ENCODE measurements at regions not wholly inside any gene's neighbourhood (a gene's known extent, or its start where the extent isn't known, plus 50 kb on each side); places are given as distances from the start of the nearest gene placed in this dataset.
"Not testable (repeated sequence)": the region's sequence is repeated elsewhere in the genome, so short reads cannot be mapped to it uniquely, and the experiment has no call there.

DNA sequence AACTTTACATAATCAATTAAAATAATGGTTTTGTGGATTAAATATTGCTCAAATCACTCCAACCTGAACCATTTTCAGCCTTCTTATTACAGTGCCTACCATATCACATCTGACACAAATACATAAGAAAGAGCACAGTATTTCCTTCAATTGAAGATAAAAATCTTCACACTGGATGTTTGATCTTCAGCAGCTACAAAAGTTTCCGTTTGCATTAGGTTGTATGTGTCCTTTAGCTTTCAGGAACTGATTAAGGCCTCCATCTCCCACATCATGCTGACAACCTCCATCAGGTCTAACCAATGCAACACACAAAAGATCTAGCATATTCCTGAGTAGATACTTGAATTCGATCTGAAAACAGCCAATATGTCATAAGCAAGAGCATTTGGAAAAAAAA lies 195.1 kb upstream of the NR5A2 start:
- no peak for DNase-seq

DNA sequence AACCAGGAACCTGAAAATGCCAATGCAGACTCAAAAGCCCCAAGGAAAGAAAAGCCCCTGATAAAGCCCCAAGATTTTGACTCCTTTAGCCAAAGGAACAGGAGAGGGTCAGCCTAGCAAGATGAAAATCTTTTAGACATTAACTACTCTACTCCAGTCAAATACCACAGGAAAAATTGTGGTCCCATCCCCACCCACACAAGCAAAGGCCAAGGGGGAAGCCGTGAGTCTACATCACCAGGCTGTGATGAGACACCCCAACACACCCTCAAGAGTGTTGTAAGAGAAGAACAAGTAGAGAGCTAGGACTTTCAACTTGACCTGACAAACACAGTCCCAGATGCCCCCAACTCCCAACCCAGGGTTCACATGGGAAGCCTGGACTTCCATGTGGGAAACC lies 192.8 kb upstream of the NR5A2 start:
- DNase-seq, result no peak

DNA sequence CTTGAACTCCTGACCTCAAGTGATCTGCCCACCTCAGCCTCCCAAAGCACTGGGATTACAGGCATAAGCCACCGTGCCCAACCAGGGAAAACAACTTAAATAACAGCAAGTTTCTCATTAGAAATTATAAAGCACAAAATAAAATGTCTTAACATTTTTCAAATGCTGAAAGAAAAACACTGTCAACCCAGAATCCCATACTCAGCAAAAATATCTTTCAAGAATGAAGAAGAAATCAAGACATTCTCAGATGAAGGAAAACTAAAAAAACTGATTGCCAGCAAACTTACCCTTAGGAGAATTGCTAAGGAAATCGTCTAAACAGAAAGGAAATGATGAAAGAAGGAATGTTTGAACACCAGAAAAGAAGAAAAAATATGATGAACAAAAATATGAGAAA lies 191.1 kb upstream of the NR5A2 start:
- no peak for DNase-seq

DNA sequence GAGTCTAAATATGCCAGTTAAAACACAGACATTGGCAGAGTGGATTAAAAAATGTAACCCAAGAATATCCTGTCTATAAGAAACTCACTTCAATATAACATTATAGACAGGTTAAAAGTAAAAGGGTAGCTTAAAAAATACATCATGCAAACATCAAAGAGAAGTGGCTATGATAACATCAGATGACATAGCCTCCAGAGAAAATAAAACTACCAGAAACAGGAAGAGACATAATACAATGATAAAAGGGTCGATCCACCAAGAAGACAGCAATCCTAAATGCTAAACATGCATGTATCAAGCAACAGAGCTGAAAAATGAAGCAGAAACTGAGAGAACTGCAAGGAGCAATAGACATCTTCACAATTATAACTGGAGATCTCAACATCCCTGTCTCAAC lies 190.2 kb upstream of the NR5A2 start:
- DNase-seq, result no peak

DNA sequence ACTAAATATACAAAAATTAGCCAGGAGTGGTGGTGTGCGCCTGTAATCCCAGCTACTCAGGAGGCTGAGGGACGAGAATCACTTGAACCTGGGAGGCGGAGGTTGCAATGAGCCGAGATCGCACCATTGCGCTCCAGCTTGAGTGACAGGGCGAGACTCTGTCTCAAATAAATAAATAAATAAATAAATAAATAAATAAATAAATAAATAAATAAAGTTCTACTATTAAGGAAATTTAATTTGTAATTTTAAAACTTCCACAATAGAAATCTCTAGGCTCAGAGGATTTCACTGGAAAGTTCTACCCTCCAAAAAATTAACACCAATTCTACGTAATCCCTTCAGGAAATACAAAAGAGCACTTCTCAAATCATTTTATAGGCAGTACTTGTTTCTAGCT lies 187.9 kb upstream of the NR5A2 start:
- DNase-seq, result not testable (repeated sequence)

DNA sequence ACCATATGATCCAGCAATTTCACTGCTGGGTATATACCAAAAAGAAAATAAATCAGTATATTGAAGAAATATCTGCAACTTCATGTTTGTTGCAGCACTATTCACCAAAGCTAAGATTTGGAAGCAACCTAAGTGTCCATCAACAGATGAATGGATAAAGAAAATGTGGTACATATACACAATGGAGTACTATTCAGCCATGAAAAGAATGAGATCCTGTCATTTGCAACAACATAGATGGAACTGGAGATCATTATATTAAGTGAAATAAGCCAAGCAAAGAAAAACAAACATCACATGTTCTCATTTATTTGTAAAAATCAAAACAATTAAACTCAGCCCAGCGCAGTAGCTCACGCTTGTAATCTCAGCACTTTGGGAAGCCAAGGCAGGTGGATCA lies 184.4 kb upstream of the NR5A2 start:
- DNase-seq, result not testable (repeated sequence)

DNA sequence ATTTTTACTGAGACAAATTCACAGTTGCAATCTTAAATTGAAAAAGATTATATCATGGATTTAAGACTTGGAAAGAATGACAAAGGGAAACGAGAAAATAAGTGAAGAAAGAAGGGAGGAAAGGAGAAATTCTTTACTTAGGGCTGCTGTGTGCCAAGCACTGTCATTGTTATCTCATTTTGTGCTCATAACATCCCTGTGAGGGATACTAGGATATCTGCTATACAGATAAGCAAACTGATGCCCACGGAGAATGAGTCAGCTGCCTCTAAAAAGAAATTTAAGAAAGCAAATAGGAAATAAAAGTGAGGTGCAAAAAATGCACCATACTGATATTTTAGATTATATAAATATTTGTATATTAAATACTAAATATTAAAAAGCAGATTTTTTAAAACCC lies 183.6 kb upstream of the NR5A2 start:
- DNase-seq, result no peak

DNA sequence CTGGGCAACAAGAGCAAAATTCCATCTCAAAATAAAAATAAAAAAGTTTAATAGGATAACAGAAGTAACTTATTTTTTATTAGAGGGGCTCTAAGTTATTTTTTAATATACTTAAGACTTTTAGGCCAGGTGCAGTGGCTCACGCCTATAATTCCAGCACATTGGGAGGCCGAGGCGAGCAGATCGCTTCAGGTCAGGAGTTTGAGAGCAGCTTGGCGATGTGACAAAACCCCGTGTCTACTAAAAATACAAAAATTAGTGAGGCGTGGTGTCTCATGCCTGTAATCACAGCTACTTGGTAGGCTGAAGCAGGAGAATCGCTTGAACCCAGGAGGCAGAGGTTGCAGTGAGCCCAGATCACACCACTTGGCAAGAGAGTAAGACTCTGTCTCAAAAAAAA lies 180.5 kb upstream of the NR5A2 start:
- DNase-seq, result no peak

DNA sequence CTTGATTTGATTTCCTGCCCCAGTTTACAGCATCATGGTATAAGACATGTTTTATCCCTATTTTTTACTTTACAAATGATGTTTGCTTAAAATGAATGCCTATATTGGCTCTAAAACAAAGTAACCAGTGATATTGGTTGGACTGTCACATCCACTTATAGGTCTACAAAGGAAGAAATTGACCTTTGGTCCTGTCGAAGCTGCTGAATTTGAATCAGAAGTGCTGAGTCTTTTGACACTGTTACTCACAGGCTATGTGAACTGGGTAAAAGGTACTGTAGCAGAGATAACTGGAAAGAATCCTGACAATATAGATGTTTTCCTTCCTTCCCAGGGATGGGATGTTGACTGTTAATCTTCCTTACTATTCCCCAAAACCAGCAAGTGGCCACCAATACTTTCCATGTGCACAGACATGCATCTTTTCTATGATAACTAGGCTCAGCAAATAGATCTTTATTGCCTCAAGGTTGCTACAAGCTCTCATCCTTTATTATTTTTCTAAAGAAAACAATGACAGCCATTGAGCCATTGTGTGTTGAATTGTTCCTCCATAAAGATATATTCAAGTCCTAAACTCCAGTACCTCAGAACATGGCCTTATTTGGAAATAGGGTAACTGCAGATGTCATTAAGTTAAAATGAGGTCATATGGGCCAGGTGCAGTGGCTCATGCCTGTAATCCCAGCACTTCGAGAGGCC lies 175.9 kb upstream of the NR5A2 start:
- no peak for DNase-seq

DNA sequence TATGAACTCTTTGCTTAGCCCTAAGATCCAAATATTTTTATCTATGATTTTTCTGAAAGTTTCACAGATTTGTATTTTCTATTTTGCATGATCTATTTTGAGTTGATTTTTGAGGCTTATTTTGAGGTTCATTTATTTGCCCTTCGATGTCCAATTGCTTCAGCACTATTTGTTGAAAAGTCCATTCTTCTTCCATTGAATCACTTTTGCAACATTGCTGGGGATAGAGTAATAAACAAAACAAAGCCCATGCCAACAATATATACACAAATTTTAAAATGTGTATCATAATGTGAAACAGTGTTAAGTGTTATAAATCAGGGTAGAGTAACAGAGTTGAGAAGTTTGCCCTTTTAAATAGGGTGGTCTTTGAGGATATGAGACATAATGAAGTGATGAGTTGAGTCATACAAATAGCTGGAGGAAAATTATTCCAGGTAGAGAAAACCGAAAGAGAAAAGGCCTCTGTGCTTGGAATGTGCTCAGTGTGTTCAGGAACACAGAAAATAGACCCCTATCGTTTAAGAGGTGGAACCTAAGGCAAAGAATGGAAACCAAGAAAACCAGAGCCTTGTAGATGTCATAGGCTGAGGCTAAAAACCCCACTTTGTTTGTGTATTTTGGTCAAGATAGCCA lies 172.7 kb upstream of the NR5A2 start:
- no peak for DNase-seq

DNA sequence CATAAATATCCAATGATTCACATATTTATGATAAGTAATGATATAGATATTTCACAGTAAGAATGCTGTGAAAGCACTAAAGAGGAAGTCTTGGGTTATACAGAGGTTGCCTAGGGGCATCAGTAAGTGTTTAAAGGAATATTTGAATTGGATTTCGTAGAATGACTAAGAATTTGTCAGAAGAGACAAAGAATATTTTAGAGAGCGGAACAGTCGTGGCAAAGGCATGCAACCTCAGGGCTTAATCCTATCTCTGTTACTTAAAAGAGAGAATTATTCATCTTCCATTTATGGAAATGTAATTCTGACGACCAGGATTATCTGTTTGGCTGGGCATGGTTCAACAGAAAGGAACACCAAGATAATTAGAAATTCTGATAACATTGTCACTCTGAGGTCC lies 171.9 kb upstream of the NR5A2 start:
- no peak for DNase-seq

DNA sequence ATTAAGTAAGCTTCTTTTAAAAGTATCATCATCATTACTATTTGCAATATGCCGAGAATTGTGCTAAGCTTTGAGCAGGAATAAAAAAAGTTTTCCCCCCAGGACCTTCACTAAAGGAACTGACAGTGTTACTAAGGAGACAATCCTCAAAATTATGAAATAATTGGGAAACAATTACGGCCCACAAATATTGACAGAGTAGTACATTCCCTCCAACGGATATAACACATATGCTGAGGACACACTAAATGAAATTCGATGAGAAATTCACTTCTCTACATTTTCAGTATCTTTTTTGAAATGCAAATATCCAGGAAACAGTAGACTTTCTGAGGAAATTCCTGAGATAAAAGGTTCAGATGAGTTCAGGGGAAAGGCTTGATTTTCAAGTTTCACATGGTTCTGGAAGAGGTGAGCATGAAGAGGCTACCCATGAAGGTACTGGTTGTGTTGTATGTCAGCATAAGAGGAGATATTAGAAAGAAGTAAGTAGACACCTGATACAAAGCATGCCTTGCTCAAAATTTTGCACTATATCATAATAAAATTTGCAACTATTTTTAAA lies 171.2 kb upstream of the NR5A2 start:
- DNase-seq, result no peak

DNA sequence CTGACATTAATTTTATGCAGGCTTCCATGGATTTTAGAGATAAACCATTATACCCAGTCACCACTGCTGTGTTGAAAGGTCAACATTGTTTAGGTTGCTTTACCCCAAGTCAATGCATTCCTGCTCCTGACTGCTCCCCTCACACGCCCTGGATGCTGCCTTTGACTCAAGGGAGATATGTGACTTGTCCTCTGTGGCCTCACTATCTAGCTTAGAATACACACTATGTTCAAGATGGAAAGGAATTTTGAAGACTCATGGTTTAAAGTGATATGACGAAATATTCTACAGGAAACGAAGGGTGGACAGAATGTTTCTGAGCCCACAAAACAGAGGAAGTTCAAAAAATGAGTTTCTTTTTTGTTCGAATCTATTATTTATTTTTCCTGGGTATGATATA lies 170.4 kb upstream of the NR5A2 start:
- no peak for DNase-seq

DNA sequence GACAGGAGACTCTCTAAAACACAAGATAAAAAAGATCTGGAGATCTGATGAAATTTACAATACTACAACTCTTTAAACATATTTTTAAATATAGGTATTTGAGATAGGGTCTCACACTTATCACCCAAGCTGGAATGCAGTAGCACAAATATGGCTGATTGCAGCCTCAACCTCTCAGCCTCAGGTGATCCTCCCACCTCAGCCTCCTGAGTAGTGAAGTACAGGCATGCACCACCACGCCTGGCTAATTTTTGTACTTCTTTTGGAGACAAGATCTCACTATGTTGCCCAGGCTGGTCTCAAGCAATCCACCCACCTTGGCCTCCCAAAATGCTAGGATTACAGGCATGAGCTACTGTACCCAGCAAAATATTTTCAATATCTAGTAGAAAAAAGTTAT lies 170.0 kb upstream of the NR5A2 start:
- no peak for DNase-seq

DNA sequence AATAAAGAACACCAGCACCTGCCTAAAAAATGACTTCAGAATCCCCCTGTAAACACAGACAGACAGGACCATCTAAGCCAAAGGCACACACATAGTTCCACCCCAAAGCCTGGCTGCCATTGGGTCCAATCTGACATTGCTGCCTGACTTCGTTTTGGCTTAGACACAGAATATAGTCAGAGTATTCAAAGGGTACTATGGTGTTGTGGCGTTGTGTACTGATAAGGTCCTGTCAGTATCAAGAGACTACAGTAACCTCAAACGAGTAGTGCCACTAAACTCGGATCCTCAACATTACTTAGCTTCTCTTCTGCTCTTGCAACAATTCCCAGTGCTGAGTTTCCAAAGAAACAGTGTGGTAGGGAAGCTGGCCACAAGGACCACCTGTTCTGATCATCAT lies 169.3 kb upstream of the NR5A2 start:
- no peak for DNase-seq

DNA sequence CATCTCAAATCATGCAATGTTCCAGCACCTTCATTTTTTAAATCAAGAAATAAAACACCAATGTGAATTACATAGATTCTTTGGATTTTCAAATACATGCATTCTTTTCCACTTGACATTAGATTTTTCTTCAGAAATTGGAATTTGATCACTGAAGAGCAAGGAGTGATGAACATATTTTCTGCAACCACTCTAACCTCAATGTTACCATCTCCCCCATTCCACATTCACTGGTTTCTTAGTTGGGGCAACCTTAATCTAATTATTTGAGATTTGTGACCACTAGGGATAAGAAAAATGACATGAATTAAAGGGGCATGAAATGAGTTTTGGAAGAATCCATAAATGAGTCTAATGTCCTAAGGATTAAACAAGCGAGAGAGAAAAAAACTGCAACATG lies 168.7 kb upstream of the NR5A2 start:
- no peak for DNase-seq

DNA sequence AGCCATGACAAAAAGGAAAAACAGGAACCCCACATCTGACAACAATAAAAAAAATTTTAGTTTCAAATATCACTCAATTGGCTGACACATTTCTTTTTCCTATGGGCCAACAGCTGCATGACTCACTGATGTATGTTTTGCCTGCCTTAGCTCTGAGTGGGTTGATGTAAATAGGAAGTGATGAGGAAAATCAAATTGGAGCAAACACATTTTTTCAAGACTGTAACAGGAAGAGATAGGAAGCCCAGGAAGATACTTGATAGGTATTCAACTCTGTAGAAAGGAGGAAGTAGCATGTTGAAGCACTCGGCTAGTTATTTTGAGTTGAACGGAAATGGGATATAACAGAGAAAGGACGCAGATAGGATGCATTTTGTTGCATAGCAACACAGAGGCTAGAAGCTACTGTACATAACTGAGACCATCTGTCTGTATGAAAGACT lies 168.0 kb upstream of the NR5A2 start:
- no peak for DNase-seq

DNA sequence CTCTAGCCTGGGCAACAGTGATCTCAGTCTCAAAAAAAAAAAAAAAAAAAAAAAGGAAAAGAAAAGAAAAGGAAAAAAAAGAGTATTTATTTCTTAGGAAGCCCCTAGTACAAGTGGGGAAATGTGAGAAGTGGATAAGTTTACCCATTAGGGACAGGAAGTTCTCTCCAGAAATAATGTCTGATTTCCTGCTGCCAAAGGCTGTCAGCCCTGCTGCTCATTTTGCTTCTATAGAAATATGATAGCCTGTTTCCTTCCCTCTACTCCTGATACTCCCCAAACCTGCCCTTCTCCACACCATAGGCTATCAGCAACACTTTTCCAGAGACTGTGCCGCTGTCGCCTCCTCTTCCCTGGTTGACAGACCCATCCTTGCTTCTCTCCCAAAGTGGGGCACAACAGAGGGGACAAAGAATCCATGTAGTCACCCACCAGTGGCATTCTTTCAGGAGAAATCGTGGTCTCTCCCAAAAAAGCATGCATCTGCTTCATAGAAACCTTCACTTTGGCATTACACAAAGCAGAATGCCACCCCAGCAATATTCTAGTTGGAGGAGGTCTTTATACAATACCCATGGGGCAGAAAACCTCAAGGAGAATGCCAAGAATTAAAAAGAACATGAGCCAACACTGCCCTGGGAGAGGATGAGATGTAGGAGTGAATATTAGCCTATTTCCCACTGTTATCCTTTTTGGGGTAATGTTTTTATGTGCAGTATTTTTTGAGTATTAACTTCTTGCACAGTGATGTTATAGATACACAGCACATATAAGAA lies 166.3 kb upstream of the NR5A2 start:
- DNase-seq, result no peak

DNA sequence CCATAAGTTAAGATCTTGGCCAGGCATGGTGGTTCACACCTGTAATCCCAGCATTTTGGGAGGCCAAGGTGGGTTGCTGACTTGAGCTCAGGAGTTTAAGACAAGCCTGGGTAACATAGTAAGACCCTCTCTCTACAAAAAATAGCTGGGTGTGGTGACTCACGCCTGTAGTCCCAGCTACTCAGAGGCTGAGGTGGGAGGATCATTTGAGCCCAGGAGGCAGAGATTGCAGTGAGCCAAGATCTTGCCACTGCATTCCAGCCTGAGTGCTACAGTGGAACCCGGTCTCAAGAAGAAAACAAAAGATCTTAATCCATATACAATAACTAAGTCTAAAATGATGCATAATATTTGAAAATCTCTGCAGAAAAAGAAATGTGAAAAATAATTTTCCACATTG lies 165.5 kb upstream of the NR5A2 start:
- no peak for DNase-seq

DNA sequence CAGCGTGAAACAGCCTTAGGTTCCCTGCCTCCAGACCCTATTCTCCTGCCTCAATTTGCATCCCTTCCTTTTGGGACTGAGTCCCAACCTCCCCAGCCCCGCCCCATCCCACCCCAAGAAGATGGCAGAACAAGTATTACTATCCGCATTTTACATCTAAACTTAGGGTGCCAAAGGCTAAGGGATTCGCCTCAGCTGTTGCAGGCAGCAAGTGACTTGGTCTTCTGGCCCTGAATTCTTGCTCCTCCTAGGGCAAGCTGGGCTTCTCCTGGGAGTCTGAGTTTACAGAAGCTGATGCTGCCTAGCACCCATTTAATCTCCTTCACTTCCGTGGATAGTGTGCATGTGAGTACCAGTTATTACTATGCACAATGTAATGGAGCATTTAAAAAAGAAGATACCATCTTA lies 161.3 kb upstream of the NR5A2 start:
- no peak for DNase-seq

DNA sequence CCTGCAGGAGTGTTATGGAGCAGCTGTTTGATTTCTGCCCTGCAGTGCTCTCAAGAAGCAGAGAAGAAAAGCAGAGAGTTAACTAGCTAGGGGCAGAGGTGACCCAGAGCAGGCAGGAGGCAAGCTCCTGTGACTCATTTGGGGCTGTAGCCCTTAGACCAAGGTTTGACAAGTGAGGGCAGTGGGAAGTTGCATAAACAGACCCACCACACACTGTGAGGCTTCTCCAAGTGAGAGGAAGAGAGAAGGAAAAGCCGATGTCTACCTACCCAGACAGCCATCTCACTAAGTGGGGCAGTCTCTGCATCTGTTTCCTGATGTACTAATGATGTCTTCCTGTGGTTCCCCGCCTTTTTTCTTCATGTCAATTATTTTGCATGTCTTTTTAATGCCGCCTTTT lies 159.9 kb upstream of the NR5A2 start:
- no peak for DNase-seq

DNA sequence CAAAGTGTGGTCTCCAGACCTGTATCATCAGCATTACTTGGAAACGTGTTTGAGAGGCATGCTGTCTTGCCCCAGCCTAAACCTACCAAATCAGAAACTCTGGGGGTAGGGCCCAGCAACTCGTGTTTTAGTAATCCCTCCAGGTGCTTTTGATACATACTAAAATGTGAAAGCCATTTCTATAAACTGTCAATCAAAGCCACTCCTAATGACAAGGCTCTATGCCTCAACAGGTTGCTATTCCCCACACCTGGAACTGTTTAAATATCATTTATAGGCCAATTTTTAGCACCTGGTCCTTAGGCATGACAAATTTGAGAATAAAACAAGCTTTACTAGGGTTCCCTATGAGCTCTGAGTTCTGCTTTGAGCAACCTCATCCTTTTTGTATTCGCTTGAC lies 158.7 kb upstream of the NR5A2 start:
- no peak for DNase-seq

DNA sequence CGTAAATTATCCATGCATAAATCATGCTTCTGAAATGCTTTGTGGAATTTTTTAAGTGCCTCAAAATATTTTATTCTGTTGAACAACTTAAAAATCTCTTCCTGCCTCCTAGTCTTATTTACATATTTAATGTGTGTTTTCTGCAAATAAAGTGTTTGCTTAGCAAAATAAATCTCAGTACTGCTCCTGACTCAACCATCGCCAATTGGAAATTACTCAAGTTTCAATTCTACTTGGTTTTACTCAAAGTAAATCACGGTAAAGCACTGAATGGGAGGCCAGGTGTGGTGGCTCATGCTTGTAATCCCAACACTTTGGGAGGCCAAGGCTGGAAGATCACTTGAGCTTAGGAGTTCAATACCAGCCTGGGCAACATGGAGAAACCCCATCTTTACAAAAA lies 152.2 kb upstream of the NR5A2 start:
- DNase-seq, result no peak

DNA sequence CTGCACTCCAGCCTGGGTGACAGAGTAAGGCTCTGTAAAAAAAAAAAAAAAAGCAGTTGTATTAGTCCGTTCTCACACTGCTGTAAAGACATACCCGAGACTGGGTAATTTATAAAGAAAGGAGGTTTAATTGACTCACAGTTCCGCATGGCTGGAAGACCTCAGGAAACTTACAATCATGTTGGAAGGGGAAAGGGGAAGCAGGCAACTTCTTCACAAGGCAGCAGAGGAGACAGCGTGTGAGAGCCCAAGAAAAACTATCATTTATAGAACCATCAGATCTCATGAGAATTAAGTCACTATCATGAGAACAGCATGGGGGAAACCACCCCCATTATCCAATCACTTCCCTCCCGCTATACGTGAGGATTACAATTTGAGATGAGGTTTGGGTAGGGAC lies 151.7 kb upstream of the NR5A2 start:
- DNase-seq, result no peak
